ENCODE measurements at regions not wholly inside any gene's neighbourhood (a gene's known extent, or its start where the extent isn't known, plus 50 kb on each side); places are given as distances from the start of the nearest gene placed in this dataset.
"Not testable (repeated sequence)": the region's sequence is repeated elsewhere in the genome, so short reads cannot be mapped to it uniquely, and the experiment has no call there.

DNA sequence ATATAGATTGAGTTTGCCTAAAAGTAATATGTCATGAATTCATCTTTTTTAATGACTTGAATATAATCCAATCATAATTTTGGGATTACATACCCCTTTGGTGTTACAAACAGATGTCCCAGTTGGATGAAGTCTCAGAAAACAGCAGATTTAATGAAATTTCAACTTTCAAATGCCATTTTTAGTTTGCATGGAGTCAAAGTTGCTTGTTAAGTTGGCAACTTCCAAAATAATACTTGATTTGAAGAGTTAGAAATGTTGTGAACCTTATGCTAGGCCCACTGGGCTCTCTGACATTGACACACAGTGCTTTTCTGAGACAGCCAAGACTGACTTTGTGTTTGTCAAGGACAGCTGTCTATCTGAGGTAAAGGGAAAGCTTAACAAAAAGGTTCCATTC is 248.1 kb downstream of the KIF20B start:
- DNase-seq (ENCODE audit: low spot score), result no peak

DNA sequence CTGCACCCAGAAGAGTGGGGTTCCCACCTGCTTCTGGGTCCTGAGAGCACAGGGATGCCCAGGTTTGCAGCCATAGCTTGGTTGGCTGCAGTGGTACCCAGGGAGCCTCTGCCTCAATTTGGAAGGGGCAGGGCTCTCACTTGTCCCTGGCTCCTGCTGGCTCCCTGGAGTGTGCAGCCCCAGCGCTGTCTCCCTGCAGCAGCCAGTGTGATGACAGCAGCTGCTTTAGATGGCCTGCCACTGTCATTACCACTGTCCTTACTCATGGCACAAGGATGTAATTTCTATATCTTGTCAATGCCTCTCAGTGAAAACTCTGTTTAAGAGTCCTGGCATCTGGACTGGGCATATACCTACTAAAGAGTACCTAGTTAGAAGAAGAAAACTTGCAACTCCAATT is 250.9 kb downstream of the KIF20B start:
- no peak for DNase-seq (ENCODE audit: low spot score)

DNA sequence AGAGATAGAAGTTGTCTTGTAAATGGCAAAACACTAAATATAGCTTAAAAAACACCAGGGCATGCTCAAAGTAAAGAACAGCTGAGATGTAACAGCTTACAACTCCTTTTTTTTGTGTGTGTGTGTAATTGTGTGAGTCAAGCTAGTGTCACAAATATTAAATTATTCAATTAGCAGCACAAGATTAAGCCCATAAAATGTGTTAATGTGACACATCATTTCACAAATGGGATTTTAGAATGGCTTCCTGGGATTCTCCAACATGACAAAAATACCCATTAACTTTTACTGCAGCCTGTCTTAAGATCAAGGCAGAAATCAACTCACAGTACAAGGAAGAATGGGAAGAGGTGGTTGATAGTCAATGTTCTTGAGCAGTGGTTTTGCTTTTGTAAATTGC is 251.4 kb downstream of the KIF20B start:
- no peak for DNase-seq (ENCODE audit: low spot score)

DNA sequence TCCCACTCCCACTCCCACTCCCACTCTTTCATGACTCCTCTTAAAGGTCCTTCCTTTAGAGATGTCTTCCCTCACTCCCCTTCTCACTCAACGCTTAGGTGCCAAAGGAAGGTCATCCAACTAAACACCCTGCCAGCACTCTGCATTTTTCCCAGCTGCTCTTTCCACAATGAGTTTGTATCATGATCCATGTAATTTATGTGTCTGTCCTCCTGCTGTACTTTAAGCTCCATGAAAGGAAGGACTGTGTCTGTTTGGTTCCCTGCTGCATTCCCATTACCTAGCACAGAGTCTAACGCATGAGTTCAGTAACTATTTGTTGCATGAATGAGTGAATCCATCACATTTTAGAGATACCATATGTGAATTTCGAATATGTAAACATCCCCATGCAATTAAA is 252.7 kb downstream of the KIF20B start:
- DNase-seq (ENCODE audit: low spot score), result no peak

DNA sequence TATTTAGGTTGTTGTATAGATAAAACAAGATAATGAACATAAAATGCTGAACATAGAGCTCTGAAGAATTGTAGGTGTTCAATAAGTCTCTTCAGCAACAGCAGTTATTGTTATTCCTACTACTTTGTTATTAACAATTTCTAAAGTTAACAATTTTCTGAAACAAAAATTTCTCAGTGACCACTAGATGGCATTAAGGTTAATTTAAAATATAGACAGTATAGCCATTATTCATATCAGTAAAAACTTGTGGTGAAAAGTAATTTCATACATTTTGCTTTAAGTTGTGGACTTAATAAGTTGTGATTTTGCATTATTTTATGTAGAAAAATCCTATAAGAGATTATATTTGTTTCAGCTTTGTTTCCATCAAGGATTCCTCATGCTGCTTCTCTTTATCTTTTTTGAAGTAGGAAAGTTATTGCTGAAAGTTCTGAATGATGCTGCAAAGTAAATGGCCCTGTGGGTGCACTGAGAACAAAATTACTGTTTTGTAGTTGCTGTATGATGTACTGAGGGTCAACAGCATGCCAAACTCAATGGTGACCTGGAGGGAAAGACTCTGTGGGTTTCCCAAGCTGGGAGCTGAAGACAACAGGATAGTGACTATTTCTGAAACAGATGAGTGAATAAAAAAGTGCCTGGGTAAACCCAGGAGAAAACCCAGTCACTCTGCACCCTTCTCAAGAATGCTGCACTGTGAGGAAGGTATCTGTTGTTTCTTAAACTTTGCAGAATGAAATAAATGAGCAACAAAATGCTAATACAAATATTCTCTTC is 253.6 kb downstream of the KIF20B start:
- no peak for DNase-seq (ENCODE audit: low spot score)

DNA sequence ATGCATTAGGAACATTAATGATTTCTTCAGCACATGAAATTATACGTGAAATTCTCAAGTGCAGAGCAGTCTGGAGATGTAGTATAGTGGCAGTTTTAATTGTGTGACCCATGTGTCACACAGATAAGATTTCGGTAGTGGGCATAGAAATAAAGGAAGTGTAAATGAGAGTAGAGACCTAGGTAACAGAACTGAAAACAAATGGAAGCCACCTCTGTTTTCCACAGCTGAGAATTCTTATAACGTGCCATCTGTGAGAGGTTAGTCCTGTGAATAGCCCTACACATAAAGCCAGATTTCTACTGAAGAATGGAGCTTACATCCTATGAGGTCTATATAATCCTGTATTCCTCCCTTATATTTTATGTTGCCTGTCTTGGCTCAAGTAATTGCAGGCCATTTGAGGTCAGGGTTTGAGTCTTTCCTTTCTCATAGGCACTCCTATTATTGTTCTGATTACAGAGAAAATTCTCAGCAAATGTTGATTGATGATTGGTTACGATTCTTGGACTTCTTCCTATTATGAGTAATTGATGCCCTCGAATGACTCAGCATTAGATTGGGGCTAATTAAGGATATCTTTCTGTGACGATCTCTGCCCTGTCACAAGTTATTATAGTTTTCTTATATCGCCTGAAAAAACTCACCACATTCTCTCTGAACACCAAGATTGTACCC is 258.2 kb downstream of the KIF20B start:
- DNase-seq (ENCODE audit: low spot score), result no peak

DNA sequence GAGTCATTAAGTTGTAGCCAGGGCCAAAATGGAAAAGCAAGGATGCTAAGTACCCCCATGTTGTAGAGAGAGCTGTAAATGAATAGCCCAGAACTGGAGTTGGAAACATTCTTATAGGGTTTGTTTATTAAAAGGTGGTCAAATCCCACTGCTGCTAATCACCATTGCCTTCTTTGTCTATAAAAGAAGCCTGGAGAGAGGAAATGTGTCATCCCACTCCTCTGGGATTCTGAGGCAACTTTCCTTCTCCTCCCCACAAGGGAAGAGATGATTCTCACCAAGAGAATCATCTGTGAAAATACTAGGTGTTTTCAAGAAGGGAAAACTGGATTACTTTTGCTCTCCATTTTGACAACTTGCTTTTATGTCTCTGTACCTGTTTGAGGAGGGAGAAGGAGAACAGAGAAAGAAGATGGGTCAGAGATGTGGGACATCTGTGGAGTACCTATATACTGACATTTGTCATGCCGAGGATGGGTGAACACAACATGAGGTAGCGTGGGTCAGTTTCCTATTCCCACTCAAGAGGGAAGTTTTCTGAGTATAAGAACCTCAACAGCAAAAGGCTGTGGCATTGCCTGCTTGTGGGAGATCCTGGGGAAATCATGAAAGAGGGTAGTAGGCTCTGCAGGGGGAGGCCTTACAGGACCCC is 262.2 kb downstream of the KIF20B start:
- DNase-seq (ENCODE audit: low spot score), result no peak

DNA sequence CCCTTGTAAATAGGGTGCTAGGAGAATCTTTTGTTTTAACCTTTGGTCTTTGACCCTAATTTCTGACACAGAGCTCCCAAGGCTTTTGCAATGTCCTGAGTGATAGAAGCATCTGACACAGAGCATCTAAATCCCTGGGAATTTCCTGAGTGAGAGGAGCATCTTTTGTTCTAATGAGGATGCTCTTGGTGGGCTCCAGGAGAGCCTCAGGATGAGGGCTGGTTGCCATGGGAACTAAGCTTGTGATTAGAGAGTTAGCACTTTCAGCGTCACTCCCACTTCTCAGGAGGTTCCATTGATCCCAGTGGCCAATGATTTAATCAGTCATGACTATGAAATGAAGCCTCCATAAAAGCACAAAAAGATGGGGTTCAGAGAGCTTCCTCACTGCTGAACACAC is 264.8 kb downstream of the KIF20B start:
- no peak for DNase-seq (ENCODE audit: low spot score)

DNA sequence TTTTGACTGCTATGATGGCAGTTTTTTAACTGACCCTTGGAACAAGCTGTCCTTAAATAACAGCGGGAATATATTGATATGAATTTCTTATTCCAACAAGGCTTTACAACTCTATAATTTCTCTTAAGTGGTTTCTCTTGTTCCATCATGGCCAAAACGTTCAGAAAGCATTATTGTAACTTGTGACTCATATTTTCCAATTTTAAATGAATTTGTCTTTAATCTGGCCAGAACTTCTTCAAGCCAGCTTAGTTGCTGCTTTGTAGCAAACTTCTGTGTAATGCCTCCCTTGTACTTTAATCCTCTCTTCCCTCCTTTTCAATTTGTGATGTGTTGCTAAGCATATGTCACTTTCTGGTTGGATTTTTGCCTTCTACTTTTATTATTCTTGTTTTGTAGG is 271.9 kb downstream of the KIF20B start:
- DNase-seq (ENCODE audit: low spot score), result no peak

DNA sequence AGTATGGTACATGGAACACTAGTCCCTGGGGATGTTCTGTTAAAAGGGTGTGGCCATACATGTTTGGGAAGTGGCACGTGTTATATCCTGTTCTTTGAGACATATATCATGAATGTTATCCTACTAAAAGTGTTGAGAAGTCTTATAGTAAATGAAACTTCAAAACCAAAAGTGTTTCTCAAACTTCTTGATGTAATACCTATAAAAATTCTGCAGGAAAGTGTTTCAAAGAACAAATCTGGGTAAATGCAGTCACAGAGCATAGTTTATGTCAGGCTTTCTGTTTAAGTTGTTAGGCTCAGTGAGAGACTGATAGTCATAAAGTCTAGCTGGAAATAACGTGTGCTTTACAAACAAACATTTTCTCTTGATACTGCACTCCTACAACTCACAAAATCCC is 273.7 kb downstream of the KIF20B start:
- no peak for DNase-seq (ENCODE audit: low spot score)

DNA sequence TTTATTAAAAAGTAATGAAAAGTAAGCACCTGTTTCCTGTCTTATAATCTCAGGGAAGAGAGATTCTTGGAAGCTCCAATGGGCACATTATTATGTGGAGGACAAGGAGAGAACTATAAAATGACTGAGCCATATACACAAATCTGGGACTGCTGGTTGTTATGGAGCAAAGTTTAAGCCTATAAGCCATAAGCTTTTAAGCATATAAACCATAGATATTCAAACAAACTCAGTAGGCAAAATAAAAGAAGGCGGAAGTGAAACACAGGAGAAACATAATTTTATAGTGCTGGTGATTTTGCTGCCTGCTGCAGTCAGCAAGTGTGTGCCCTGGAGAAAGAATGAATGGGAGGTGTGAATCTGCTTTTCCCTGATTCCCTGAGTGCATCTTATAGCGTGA is 274.4 kb downstream of the KIF20B start:
- no peak for DNase-seq (ENCODE audit: low spot score)

DNA sequence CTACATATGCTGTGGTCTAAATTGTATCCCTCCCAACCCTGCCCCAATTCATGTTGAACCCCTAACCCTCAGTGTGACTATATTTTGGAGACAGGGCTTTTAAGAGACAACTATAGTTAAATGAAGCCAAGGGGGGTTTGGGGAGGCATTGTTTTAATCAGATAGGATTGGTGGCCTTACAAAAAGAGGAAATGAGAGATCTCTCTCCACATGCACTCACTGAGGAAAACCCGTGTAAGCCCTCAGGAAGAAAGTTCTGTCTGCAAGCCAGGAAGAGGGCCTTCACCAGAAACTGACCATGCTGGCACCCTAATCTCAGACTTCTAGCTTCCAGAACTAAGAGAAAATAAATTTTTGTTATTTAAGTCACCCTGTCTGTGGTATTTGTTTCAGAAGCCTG is 276.7 kb downstream of the KIF20B start:
- DNase-seq (ENCODE audit: low spot score), result no peak

DNA sequence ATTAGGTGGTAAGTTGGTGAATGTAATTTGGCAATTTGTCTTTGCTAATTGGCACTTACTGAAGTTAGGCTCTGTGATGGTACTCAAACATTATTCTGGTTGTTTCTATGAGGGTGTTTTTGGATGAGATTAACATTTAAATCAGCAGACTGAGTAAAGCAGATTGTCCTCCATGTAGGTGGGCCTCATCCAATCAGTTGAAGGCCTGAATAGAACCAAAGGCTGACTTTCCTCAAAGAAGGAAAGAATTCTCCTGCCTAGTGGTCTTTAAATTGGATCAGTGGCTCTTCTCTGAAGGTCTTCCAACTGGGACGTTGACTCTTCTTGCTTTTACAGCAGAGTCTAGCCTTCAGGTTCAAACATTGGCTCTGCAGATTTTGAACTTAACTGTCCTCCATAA is 278.3 kb downstream of the KIF20B start:
- no peak for DNase-seq (ENCODE audit: low spot score)

DNA sequence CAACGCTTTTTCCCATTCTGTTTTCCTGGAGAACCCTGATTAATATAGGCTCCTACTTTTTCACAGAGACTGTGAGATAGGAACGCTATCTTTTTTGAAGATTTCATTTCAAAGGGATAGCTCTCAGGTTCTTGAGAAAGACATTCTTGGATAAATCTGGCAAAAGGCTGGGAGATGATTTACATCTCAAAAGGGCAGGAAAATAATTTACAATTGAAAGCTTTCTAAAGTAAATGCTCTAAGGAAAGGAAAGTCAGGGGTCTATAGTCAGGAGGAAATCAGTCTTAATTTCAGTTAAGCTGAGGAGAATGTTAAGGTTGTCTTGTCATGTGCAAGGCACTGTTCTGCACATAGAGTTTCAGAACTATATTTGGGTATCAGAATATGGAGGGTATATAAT is 278.8 kb downstream of the KIF20B start:
- DNase-seq (ENCODE audit: low spot score), result no peak

DNA sequence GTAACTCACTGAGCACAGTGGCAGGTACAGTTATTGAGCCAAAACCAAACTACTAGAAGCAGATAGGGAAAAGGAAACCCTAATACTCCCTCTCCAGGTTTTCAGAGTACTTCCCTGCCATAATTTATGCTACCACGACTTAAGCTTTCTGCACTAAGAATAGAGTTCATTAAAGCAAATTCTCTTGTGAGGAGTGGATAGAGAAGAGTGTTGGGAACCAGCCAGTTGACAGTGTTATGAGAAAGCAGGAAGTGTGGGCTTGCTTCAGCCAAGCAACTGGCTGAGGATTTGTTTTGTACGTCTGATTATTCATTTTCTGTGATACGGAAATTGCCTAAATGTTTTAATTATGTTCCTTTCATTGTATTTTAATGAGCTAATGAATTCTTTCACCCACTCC is 280.5 kb downstream of the KIF20B start:
- no peak for DNase-seq (ENCODE audit: low spot score)

DNA sequence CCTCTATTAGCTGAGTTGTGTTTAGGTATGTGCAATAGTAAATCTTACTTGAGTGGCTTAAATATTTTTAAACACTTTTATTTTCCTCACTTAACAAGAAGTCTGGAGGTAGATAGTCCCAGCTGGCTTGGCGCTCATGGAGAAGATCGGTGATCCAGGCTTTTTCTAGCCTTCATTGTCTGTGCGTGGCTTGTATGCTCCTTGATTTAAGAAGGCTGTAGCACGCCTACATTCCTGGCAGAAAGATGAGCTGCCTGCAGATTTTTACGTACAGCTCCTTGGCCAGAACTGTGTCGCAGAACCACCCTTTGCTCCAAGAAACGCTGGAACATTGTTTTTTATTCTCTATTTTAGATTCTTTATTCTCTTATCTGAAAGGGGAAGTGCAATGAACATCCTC is 284.1 kb downstream of the KIF20B start:
- no peak for DNase-seq (ENCODE audit: low spot score)

DNA sequence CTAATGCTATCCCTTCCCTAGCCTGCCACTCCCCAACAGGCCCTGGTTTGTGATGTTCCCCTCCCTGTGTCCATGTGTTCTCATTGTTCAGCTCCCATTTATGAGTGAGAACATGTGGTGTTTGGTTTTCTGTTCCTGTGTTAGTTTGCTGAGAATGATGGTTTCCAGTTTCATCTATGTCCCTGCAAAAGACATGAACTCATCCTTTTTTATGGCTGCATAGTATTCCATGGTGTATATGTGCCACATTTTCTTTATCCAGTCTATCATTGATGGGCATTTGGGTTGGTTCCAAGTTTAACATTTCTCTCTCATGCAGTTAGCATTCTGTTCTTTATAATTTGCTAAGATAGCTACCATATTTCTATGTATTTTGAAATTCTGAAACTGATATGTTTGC is 287.0 kb downstream of the KIF20B start:
- not testable (repeated sequence) for DNase-seq (ENCODE audit: low spot score)

DNA sequence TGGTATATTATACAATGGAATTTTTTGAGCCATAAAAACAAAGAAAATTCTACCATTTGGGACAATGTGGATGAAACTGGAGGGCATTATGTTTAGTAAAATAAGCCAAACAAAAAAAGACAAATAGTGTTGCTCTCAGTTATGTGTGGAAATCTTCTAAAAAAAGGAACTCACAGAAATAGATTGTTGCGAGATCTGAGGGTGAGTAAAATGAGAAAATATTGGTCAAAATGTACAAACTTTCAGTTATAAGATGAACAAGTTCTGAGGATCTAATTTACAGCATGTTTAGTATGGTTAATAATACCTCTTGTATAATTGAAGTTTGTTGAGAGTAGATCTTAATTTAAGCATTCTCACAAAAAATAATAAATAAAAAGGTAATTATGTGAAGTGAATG is 291.2 kb downstream of the KIF20B start:
- no peak for DNase-seq (ENCODE audit: low spot score)

DNA sequence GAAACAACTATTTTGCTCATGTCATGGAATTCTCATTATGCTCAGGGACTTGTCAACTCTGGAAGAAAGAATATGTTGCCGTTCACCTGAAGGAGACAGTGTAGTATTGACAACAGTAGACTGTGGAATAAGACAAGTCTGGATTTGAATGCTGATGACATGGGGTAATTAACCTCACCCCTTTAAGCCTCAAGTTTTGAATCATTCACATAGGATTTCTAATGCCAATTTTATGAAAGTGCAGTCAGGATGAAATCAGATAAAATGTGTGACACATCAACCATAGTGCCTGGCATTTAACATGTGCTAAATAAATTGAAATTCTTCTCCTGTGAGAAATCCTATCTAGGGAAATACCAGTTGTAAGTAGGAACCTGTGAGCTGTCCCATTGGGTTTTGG is 305.8 kb downstream of the KIF20B start:
- DNase-seq (ENCODE audit: low spot score), result no peak

DNA sequence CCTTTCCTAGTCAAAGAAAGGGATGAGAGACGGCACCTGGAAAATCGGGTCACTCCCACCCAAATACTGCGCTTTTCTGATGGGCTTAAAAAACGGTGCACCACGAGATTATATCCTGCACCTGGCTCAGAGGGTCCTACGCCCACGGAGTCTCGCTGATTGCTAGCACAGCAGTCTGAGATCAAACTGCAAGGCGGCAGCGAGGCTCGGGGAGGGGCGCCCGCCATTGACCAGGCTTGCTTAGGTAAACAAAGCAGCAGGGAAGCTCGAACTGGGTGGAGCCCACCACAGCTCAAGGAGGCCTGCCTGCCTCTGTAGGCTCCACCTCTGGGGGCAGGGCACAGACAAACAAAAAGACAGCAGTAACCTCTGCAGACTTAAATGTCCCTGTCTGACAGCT is 309.9 kb downstream of the KIF20B start:
- DNase-seq (ENCODE audit: low spot score), result not testable (repeated sequence)

DNA sequence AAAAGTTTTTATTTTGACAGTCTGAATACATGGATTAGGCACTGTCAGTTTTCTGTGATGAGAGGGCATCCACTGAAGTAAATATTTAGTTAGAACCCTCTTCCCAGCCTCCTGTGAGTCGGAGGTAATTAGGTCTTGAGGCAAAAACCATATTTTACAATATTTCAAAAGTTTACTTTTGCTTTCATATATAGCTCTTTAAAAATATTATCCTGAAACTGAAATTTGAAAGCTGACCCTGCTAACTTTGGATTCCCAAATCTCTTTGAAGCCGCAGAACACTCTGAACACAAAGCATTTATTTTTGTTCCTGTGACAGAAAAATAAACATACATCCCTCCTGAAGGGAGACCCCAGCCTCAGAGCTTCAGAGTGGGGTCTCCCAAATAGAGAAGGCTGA is 317.4 kb downstream of the KIF20B start:
- DNase-seq (ENCODE audit: low spot score), result no peak

DNA sequence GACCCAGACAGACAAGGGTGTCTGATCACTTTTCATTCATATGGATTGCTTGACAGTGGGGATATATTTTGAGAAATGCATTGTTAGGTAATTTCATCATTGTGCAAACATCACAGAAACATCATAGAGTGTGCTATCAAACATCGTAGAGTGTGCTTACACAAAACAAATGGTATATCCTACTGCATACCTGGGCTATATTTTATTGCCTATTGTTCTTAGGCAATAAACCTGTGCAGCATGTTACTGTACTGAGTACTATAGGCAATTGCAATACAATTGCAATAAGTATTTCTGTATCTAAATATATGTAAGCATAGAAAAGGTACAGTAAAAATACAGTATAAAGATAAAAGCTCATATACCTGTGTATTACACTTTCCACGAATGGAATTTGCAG is 319.1 kb downstream of the KIF20B start:
- DNase-seq (ENCODE audit: low spot score), result no peak

DNA sequence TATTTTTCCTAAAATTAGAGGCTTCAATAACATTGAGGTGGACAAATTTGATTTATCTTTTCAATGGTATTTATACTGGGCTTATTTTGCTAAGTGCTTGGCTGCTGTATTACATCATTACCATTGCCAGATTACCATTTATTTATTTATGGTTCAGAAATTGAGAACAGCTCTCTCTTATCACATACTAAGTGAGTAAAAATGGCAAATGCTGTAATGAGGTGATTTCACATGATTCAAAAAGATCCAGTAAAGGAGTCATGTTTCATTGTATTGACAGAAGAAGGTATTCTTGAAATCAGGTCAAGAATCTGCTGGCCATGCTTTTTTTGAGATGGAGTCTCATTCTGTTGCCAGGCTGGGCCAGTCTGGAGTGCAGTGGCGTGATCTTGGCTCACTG is 322.6 kb downstream of the KIF20B start:
- no peak for DNase-seq (ENCODE audit: low spot score)

DNA sequence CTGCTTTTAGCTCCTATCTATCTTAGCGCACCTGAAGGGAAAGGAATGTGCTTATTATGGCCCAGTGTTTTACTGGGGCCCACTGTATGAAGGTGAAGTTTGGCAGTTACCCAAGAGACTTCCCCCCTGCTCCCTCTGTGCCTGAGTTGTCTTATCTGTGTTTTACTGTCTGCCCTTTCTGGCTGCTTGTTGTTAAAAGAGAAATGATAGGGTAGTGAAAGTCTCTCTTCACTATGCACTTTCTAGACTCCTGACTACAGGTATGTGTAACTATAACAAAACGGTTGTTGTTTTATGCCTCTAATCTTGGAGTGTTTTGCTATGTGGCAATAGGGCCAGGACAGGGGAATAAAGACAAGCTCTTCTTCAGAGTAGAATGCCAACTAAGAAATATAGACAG is 326.9 kb downstream of the KIF20B start:
- DNase-seq (ENCODE audit: low spot score), result no peak
